Sigmoid colon (tissue), 4 donors: ENCODE measurements at regions not wholly inside any gene's neighbourhood (a gene's known extent, or its start where the extent isn't known, plus 50 kb on each side); places are given as distances from the start of the nearest gene placed in this dataset.

Source experiments
- POLR2AphosphoS5 ChIP-seq, 4 donors: sonication (generic); formaldehyde crosslinking; IDR thresholded peaks; one replicate each; pipeline ENCODE4 v1.6.1; 2017; ENCODE audit warnings: antibody characterized with exemption in 4 of 4
- TF ChIP-seq, protein P1 (sequence below), 4 experiments: fragments of 450-650 bp in 3 of 4; fragments of 200-600 bp in 1 of 4; IDR thresholded peaks; one replicate each; pipeline ENCODE4 v1.5.1; 2016 to 2019; ENCODE audit warnings: antibody characterized with exemption in 4 of 4, mild to moderate bottlenecking in 3 of 4, moderate library complexity in 2 of 4

DNA sequence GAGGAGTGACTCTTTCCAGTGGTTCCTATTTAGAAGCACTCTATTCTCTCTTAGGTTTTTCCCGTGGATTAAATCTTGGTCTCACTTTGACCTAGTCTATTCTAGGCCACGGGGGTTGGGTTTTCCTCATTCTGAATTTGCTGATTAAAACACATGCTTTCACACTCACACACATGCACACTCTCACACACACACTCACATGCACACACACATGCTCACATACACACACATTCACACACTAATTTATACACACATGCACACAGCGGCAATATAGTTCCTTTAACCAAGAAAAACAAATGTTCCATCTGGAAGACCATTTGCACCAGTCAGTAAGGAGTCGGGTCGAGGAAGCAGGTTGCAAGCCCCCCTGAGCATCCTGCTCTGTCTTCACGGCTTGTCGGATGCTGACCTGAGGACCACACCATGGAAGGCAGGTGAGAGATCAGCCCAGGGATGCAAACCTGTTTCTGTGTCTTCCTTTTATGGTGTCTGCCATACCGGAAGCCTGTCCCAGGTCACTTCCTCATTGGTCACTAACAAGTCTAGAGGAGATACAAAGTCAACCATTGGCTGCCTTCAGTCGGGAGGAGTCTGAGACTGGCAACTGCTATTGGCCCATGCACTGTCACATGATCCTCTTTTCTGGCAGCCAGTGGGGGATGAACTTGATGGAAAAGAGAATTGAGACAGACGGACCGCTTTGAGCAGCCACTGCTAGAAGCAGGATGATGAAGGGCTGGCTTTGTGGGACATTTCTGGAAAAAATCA, 330.8 kb downstream of the FGFR2 start:
- no peak for TF ChIP-seq POLR2AphosphoS5 (IDR thresholded peaks at IDR 0.05)
- TF ChIP-seq, protein P1, sequence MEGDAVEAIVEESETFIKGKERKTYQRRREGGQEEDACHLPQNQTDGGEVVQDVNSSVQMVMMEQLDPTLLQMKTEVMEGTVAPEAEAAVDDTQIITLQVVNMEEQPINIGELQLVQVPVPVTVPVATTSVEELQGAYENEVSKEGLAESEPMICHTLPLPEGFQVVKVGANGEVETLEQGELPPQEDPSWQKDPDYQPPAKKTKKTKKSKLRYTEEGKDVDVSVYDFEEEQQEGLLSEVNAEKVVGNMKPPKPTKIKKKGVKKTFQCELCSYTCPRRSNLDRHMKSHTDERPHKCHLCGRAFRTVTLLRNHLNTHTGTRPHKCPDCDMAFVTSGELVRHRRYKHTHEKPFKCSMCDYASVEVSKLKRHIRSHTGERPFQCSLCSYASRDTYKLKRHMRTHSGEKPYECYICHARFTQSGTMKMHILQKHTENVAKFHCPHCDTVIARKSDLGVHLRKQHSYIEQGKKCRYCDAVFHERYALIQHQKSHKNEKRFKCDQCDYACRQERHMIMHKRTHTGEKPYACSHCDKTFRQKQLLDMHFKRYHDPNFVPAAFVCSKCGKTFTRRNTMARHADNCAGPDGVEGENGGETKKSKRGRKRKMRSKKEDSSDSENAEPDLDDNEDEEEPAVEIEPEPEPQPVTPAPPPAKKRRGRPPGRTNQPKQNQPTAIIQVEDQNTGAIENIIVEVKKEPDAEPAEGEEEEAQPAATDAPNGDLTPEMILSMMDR (IDR thresholded peaks at IDR 0.05): no peak
